HUDEP-2 (cell line): ENCODE measurements at regions not wholly inside any gene's neighbourhood (a gene's known extent, or its start where the extent isn't known, plus 50 kb on each side); places are given as distances from the start of the nearest gene placed in this dataset.

ENCODE experiments used
- DNase-seq, 76 experiments: peaks; one replicate each; lab custom pipeline; 2025; ENCODE audit not compliant: unreplicated experiment in 76 of 76; lab: John Stamatoyannopoulos, UW

GRCh38 chr1:182137546-182137945 lies 76.0 kb upstream of the ZNF648 start:
- no peak for DNase-seq

GRCh38 chr1:182135946-182136345 lies 74.4 kb upstream of the ZNF648 start:
- no peak for DNase-seq

DNA sequence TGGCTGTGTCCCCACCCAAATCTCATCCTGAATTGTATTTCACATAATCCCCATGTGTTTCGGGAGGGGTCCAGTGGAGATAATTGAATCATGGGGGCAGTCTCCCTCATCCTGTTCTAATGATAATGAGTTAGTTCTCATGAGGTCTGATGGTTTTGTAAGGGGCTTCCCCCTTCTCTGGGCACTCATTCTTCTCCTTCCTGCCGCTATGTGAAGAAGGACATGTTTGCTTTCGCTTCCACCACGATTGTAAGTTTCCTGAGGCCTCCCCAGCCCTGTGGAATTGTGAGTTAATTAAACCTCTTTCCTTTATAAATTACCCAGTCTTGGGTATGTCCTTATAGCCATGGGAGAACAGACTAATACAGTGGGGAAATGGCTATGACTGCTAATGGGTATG lies 72.7 kb upstream of the ZNF648 start:
- DNase-seq: no peak

- no peak for DNase-seq
These were observed 71.7 kb upstream of the ZNF648 start for GRCh38 chr1:182133181-182133580.

- no peak for DNase-seq
These were observed 67.9 kb upstream of the ZNF648 start for GRCh38 chr1:182129398-182129797.

- no peak for DNase-seq
These were observed 67.0 kb upstream of the ZNF648 start for GRCh38 chr1:182128502-182128901.

- DNase-seq: no peak
These were observed 66.1 kb upstream of the ZNF648 start for GRCh38 chr1:182127656-182128055.

GRCh38 chr1:182126272-182126800 lies 64.8 kb upstream of the ZNF648 start:
- peak in 47 of 76 experiments; percentile 7 to 80 (median 36) for DNase-seq

- no peak for DNase-seq
These were observed 61.4 kb upstream of the ZNF648 start for GRCh38 chr1:182122913-182123260.

DNA sequence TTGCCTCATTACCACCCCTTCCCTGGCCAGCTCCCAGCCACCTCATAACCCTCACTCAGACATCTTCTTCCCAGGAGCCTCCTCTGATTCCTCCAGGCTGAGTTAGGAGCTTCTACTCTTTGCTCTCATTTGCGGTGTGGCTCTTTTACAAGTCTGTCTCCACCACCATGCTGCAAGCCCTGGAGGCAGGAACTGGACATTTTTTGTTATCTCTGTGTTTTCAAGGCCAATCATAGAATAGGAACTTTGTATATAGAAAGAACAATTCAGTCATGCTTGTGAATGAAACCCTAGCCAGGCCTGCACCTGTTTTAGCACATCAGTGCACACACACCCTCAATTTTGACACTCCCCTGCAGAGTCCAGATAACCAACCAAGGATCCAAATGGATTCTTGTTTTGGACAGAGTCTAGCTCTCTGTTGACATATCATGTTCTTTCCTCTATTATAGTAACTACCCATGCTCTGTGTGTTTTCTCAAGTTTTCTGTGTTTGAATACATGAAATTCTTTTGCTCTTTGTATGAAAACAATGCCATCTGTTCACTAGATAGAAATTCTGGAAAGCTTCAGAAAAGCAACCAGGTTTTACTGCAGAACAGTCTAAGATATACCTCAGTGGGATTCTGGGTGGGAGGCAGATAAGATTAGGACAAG lies 60.9 kb upstream of the ZNF648 start:
- DNase-seq: no peak

DNA sequence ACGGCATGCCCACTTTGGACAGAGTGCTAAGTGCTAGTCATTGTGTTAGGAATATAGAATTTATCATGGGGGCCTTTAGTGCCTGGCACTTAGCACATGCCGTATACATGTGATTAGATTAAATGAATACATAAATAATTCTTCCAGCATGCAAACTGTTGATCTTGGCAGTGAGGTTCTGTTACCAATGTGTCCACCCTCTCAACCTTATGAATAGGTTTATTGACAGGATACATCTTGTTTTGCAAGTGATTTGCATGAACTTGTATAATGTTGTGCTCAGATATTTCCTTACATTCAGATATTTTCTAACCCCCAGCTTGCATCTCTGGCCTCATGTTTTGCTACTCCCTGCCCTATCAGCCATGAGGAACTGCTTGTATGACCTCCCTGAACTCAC lies 60.3 kb upstream of the ZNF648 start:
- DNase-seq: no peak

GRCh38 chr1:182120411-182121258 lies 59.1 kb upstream of the ZNF648 start:
- DNase-seq: no peak

GRCh38 chr1:182119631-182120030 lies 58.1 kb upstream of the ZNF648 start:
- DNase-seq: no peak

- no peak for DNase-seq
These were observed 57.3 kb upstream of the ZNF648 start for GRCh38 chr1:182118851-182119250.

DNA sequence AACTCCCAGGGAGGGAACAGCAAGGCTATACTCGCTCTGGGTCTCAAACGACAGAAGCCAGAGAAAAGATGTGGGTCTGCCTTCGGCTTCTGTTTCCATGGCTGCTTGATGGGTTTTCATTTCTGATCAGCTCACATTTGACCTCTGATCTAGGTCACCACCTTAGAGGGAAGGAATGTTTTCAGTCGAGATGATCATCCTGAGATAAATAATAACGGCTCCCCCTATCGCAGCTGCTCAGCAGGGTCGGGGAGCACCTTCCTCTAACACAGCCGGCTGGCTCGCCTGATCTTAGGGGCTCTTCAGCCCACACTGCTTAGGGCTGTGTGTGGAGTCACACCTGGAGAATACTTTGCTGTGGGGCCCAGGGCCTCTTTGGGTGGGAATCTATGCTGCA lies 53.1 kb upstream of the ZNF648 start:
- DNase-seq: peak in 7 of 76 experiments; percentile 13 to 23 (median 18)

DNA sequence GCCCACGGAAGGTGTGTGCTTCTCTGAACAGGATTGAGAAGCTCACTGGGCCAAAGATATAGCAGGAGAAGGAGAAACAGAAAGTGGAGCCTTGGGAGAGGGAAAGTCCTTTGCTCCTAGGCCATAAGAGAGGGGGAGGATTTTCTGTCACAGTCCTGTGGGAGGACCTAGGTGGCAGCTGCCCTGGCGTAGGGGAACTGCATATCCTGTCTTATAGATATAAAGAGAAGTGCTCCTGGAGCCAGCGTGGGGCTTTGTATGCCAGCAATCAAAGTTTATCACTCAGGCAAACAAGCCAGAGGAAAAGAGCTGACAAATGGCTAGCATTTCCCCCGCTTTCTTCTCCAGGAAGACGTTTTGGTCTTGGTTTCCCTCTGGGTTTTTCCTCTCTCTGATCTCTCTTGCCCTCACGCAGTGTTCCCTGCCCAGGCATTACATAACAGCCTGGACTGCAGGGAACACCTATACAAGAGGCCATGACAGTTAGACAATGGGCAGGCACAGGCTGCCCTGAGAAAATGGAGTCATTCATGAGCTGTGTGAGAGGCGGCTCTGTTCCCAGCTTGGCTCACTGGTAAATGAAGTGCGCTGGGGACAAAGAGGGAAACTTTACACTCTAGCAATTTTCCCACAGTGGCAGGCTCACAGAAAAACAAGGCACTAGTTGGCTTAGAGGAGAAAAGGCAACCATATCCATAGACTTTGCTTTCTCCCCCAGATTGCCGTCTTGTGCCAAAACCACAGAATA lies 52.5 kb upstream of the ZNF648 start:
- no peak for DNase-seq

GRCh38 chr1:182111496-182111895 lies 50.0 kb upstream of the ZNF648 start:
- no peak for DNase-seq
